ENCODE measurements at regions not wholly inside any gene's neighbourhood (a gene's known extent, or its start where the extent isn't known, plus 50 kb on each side); places are given as distances from the start of the nearest gene placed in this dataset.

- no peak overlapping the region for H3K4me3 ChIP-seq
- no peaks in the 10 kb centered on the region for H3K9me3 ChIP-seq
- intact Hi-C loops (cut with DNase I): no loop called here
- no peak for TF ChIP-seq CTCF (IDR thresholded peaks at IDR 0.05)
- no peak for TF ChIP-seq POLR2A (IDR thresholded peaks at IDR 0.05)
- no peak for ATAC-seq
- H3K27ac ChIP-seq: no peak overlapping the region
- H3K27me3 ChIP-seq: no peaks in the 10 kb centered on the region
- no peak for DNase-seq
- H3K4me1 ChIP-seq: no peaks in the 10 kb centered on the region
- 53 to 66% methylated on average over 2 to 5 of the region's 5 CpGs for WGBS, 2 donors
- H3K36me3 ChIP-seq (replicated peaks in 1 of 2; ENCODE audit: insufficient read depth in 1 of 2, low read depth in 2 of 2): no peaks in the 10 kb centered on the region
Measured at GRCh38 chr11:119983240-119983732, 154.6 kb downstream of the TRIM29 start.

DNA sequence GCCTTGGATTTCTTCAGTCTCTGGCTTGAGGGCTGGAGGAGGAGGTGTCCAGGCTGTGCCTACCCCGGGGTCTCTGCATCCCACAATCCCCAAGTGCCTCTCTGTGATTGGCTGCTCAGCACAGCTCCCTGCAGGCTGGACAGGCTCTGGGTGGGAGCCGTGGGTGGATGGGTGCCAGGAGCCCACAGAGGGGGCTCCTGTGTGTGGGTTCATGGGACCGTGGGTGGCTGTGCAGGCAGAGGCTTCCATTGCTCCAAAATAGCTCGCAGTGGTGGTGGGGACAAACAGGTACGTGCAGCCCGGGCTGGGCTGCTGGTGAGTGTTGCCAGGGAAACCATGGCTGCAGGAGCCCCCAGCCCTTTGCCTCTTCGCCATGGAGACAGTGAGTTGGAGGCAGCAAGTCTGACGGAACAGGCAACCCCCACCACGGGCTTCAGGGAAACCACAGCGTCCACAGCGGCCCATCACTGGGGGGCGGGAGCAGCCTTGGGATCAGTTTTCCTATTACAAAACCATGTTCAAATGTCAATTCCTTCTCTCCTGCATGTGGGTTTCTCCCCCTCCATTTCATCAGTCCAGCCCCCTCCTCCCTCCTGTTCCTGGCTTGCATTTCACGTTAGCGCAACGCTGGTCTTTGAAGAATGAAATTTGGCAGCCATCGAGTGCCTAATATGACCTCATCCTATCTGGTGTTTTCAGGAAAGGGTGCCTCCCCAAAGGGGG, 155.2 kb downstream of the TRIM29 start:
- Histone ChIP-seq H3K27ac (no peak overlapping the region), H3K36me3 (replicated peaks in 1 of 2; ENCODE audit: insufficient read depth in 1 of 2, low read depth in 2 of 2) (no peaks in the 10 kb centered on the region), H3K4me1 (no peaks in the 10 kb centered on the region), H3K4me3 (no peak overlapping the region), H3K9me3 (no peaks in the 10 kb centered on the region), H3K27me3 (no peaks in the 10 kb centered on the region)
- TF ChIP-seq POLR2A (IDR thresholded peaks at IDR 0.05): no peak
- no peak for TF ChIP-seq CTCF (IDR thresholded peaks at IDR 0.05)
- intact Hi-C loops (cut with DNase I): no loop called here
- no peak for DNase-seq
- WGBS, 2 donors: 56 to 64% methylated on average over 16 of the region's 16 CpGs
- no peak for ATAC-seq

- 44 to 56% methylated on average over 11 of the region's 11 CpGs for WGBS, 2 donors
- no peak for ATAC-seq
- intact Hi-C loops (cut with DNase I): no loop called here
- H3K4me1 ChIP-seq: no peaks in the 10 kb centered on the region
- H3K9me3 ChIP-seq: no peaks in the 10 kb centered on the region
- no peak for DNase-seq
- no peaks in the 10 kb centered on the region for H3K36me3 ChIP-seq (replicated peaks in 1 of 2; ENCODE audit: insufficient read depth in 1 of 2, low read depth in 2 of 2)
- TF ChIP-seq CTCF (IDR thresholded peaks at IDR 0.05) (no peak), POLR2A (IDR thresholded peaks at IDR 0.05) (no peak)
- H3K27me3 ChIP-seq: no peaks in the 10 kb centered on the region
- H3K27ac ChIP-seq: no peak overlapping the region
- H3K4me3 ChIP-seq: no peak overlapping the region
Measured at GRCh38 chr11:119980431-119980830, 157.5 kb downstream of the TRIM29 start.

DNA sequence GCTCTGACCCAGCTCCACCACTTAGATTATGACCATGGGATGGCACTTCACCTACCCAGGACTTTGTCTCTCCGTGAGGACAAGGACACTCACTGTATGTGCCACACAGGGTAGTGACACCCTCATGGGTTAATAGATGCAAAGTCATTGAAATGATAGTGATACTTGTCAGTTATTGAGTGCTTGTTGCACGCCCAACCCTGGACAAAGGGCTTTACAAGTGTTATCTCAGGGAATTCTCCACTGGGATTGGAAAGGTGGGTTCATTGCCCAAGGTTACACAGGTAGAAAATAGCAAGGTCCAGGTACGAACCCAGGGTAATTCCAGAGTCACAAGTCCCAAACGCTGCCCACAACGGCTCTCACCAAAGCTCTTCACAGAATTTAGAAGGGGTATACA, 158.2 kb downstream of the TRIM29 start:
- H3K4me3 ChIP-seq: no peak overlapping the region
- WGBS, 2 donors: 33 to 34% methylated on average over 5 of the region's 5 CpGs
- intact Hi-C loops (cut with DNase I): no loop called here
- H3K9me3 ChIP-seq: no peaks in the 10 kb centered on the region
- DNase-seq: no peak
- no peaks in the 10 kb centered on the region for H3K4me1 ChIP-seq
- TF ChIP-seq POLR2A (IDR thresholded peaks at IDR 0.05) (no peak), CTCF (IDR thresholded peaks at IDR 0.05) (no peak)
- H3K27ac ChIP-seq: no peak overlapping the region
- H3K36me3 ChIP-seq (replicated peaks in 1 of 2; ENCODE audit: insufficient read depth in 1 of 2, low read depth in 2 of 2): no peaks in the 10 kb centered on the region
- no peaks in the 10 kb centered on the region for H3K27me3 ChIP-seq
- no peak for ATAC-seq

DNA sequence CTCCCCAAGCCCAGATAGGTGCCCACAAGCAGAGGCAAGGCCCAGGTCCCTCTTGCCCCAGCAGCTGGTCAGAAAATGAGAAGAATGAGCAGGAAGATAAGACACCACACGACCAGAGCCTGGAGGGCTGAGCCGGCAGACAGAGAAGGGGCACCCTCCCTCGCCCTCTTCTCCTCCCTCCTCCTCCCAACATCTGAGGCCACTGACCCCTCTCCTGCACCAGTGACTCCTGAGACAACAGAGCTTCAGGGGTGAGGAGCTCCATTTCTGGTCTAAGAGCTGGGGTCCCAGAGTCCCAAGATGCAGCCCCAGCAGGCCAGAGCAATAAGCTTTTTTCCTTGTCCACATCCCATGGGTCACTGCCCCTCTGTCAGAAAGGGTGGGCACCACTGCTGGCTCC, 159.2 kb downstream of the TRIM29 start:
- no peaks in the 10 kb centered on the region for H3K4me1 ChIP-seq
- intact Hi-C loops (cut with DNase I): no loop called here
- DNase-seq: no peak
- no peaks in the 10 kb centered on the region for H3K36me3 ChIP-seq (replicated peaks in 1 of 2; ENCODE audit: insufficient read depth in 1 of 2, low read depth in 2 of 2)
- no peak overlapping the region for H3K27ac ChIP-seq
- no peak overlapping the region for H3K4me3 ChIP-seq
- H3K27me3 ChIP-seq: no peaks in the 10 kb centered on the region
- no peak for ATAC-seq
- TF ChIP-seq CTCF (IDR thresholded peaks at IDR 0.05) (no peak), POLR2A (IDR thresholded peaks at IDR 0.05) (no peak)
- 43 to 64% methylated on average over 2 to 3 of the region's 3 CpGs for WGBS, 2 donors
- H3K9me3 ChIP-seq: no peaks in the 10 kb centered on the region
